ENCODE measurements at regions not wholly inside any gene's neighbourhood (a gene's known extent, or its start where the extent isn't known, plus 50 kb on each side); places are given as distances from the start of the nearest gene placed in this dataset.

DNA sequence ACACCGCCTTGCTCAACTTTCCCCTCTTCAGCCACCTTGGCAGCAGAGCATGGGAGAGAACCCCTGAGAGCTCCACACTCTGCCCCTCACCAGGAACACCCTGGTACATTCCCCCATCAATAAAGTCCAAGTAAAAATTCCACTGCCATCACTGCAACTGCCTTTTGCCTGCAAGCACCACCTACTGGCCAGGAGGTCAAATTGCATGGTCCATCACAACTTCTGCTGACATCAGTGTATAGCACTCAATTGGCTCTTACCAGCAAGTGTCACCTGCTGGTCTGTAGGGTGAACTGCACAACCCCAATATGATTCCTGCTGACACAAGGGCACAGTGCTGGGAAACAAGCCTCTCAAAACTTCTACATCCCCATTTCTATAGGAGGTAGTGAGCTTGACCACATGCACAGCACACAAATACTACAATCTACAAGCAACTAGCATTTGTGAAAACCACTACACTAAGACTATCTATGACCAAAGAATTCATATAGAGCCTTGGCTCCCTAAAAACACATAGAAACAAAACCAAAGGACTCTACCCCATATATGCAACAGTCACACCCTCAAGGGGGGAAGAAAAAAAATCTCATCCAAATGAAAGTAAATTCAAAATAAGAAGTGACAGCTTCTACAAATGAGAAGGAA is 69.2 kb downstream of the FASLG start:
- Histone ChIP-seq H2AK5ac (ENCODE audit: low read depth, low read length) (no peak overlapping the region), H3K4me3 (ENCODE audit: insufficient read depth, low read depth, low read length) (no peak overlapping the region), H3K56ac (ENCODE audit: extremely low read depth, insufficient read depth, low read length) (no peak overlapping the region), H2BK5ac (ENCODE audit: low read depth, low read length, poor library complexity, severe bottlenecking) (no peak overlapping the region), H3K79me1 (ENCODE audit: low read depth in 1 of 2, low read length in 2 of 2) (no peaks in the 10 kb centered on the region), H3K4ac (ENCODE audit: low read depth, low read length) (no peak overlapping the region), H2BK120ac (ENCODE audit: low read depth, low read length) (no peak overlapping the region), H3K4me2 (ENCODE audit: low read depth, low read length) (no peak overlapping the region), H2BK15ac (ENCODE audit: low read depth, low read length) (no peak overlapping the region), H2BK20ac (ENCODE audit: low read depth, low read length) (no peak overlapping the region), H3K14ac (replicated peaks; ENCODE audit: low read depth, low read length) (no peak overlapping the region), H4K8ac (ENCODE audit: low read depth in 2 of 2, low read length in 2 of 2) (no peak overlapping the region), H3K36me3 (ENCODE audit: control insufficient read depth, insufficient read depth, low read length) (no peaks in the 10 kb centered on the region), H4K20me1 (ENCODE audit: insufficient read depth, low read length) (no peaks in the 10 kb centered on the region), H4K5ac (ENCODE audit: low read depth, low read length) (no peak overlapping the region), H3K23ac (ENCODE audit: low read depth, low read length) (no peak overlapping the region), H3K18ac (ENCODE audit: low read depth, low read length) (no peak overlapping the region), H3K9ac (ENCODE audit: low read depth, low read length) (no peak overlapping the region), H3K27ac (ENCODE audit: insufficient read depth, low read length) (no peak overlapping the region), H3K4me1 (ENCODE audit: control insufficient read depth, insufficient read depth, low read length) (no peaks in the 10 kb centered on the region), H2AK9ac (replicated peaks; ENCODE audit: low read depth, low read length, poor library complexity) (no peak overlapping the region), H3K9me1 (ENCODE audit: insufficient read depth, low read length) (no peaks in the 10 kb centered on the region), H3K9me3 (ENCODE audit: control insufficient read depth, insufficient read depth, low read length) (no peaks in the 10 kb centered on the region), H2AFZ (replicated peaks; ENCODE audit: low read length, poor library complexity) (no peak overlapping the region), H3K27me3 (ENCODE audit: control insufficient read depth, insufficient read depth, low read length) (no peaks in the 10 kb centered on the region), H4K91ac (ENCODE audit: insufficient read depth, low read depth, low read length) (no peak overlapping the region)
- CTCF ChIA-PET, result no interaction called here
- ATAC-seq (ENCODE audit: low read depth) (peak; percentile 29; the same call in 1 of the 2 replicates), DNase-seq (peak; percentile 29)
- WGBS, 2 experiments (ENCODE audit: extremely low coverage in 2 of 2, insufficient read length in 1 of 2), result no CpG with 5 or more reads among the region's 1 CpG
- BruUV-seq (replicated peaks), result no TSS peak
- in situ Hi-C loops (cut with MboI; ENCODE audit: low sequenced_read_pairs), result loop anchor here (25.0 kb wide), 2 partner anchors 1209 to 2009 kb away; no protein-coding TSS in a partner anchor
- intact Hi-C loops (cut with micrococcal nuclease), result no loop called here
- TF ChIP-seq RAD21 (IDR thresholded peaks at IDR 0.05; ENCODE audit: low read length) (peak; percentile 53), SMC3 (IDR thresholded peaks at IDR 0.05; ENCODE audit: low read depth, low read length) (peak; percentile 42), RCOR1 (IDR thresholded peaks at IDR 0.05; ENCODE audit: insufficient replicate concordance, low read length) (no peak), RFX5 (IDR thresholded peaks at IDR 0.05; ENCODE audit: low read depth, low read length) (no peak), CTCF (conservative IDR thresholded peaks at IDR 0.05; ENCODE audit: low read depth, low read length) (peak; percentile 45), CEBPB (IDR thresholded peaks at IDR 0.05; ENCODE audit: low read depth, low read length) (no peak), MAFK (IDR thresholded peaks at IDR 0.05; ENCODE audit: low read depth, low read length) (peak; percentile 53; the same call in 1 of the 2 replicates), MAZ (IDR thresholded peaks at IDR 0.05; ENCODE audit: borderline replicate concordance, low read depth, low read length) (no peak), POLR2A (IDR thresholded peaks at IDR 0.05; ENCODE audit: low read depth, low read length) (no peak)
- dilution Hi-C loops (cut with HindIII; ENCODE audit: low sequenced_read_pairs, unreplicated experiment), result no loop called here
- POLR2A ChIA-PET (ENCODE audit: unreplicated experiment), result no interaction called here

Data from IMR-90 (cell line).